SK-N-SH (cell line): ENCODE measurements at regions not wholly inside any gene's neighbourhood (a gene's known extent, or its start where the extent isn't known, plus 50 kb on each side); places are given as distances from the start of the nearest gene placed in this dataset.

Experiments
- CTCF ChIA-PET: fragments of 300-600, 350-600 bp; formaldehyde crosslinking; extraction: SDS; loops from one replicate; lab custom pipeline; 2021; lab: Yijun Ruan, JAX
- POLR2A ChIA-PET: fragments of 350-600 bp; sonication (Branson Sonifier 250); formaldehyde crosslinking; extraction: SDS; loops from one replicate; lab custom pipeline; 2020; ENCODE audit warnings: antibody characterized with exemption, inconsistent platforms; lab: Yijun Ruan, JAX
- DNase-seq: peaks from one replicate; pipeline ENCODE4 v3.0.0; 2012
- H2AFZ ChIP-seq: fragments of 200-600 bp; sonication (generic); 2 replicates; pipeline ENCODE4 v1.8.1; 2016; ENCODE audit warnings: antibody characterized with exemption, mild to moderate bottlenecking, low read depth
- H3F3A ChIP-seq: fragments of 200-600 bp; sonication (generic); replicated peaks from 2 replicates; pipeline ENCODE3; 2016; ENCODE audit warnings: antibody characterized with exemption, mild to moderate bottlenecking; ENCODE audit not compliant: insufficient read depth
- H3K27ac ChIP-seq, 2 experiments: fragments of 200-500 bp in 1 of 2; fragments of 200-600 bp in 1 of 2; sonication (Bioruptor generic) in 1 of 2; sonication (generic), shearing (Covaris generic) in 1 of 2; 2 replicates each; pipeline versions ENCODE4 v1.5.1 to v1.6.1; 2014 to 2016; ENCODE audit warnings: low read depth in 2 of 2, inconsistent platforms in 1 of 2, low read length in 1 of 2, mild to moderate bottlenecking in 1 of 2, mixed read lengths in 1 of 2
- H3K27me3 ChIP-seq: fragments of 200-600 bp; sonication (generic), shearing (Covaris generic); 2 replicates; pipeline ENCODE4 v1.6.1; 2016; ENCODE audit warnings: mixed run types; ENCODE audit not compliant: insufficient read depth
- H3K36me3 ChIP-seq, 2 experiments: fragments of 200-500 bp in 1 of 2; fragments of 200-600 bp in 1 of 2; sonication (Bioruptor generic) in 1 of 2; sonication (generic) in 1 of 2; replicated peaks in 1 of 2; 2 replicates each; pipeline versions ENCODE3 to v1.5.1; 2014 to 2016; ENCODE audit warnings: low read length in 1 of 2, mild to moderate bottlenecking in 1 of 2; ENCODE audit not compliant: insufficient read depth in 2 of 2, control insufficient read depth in 1 of 2
- H3K4me1 ChIP-seq, 2 experiments: fragments of 200-500 bp in 1 of 2; fragments of 200-600 bp in 1 of 2; sonication (Bioruptor generic) in 1 of 2; sonication (generic), shearing (Covaris generic) in 1 of 2; 2 replicates each; pipeline versions ENCODE4 v1.5.1 to v1.6.1; 2014 to 2016; ENCODE audit warnings: low read depth in 1 of 2, low read length in 1 of 2, mixed run types in 1 of 2; ENCODE audit not compliant: insufficient read depth in 2 of 2, control insufficient read depth in 1 of 2
- H3K4me2 ChIP-seq: fragments of 200-600 bp; sonication (generic), shearing (Covaris generic); 2 replicates; pipeline ENCODE4 v1.6.1; 2017; ENCODE audit warnings: mixed run types
- H3K4me3 ChIP-seq, 2 experiments: fragments of 200-500 bp in 1 of 2; fragments of 200-600 bp in 1 of 2; sonication (Bioruptor generic) in 1 of 2; sonication (generic), shearing (Covaris generic) in 1 of 2; 2 replicates each; pipeline versions ENCODE4 v1.5.1 to v1.8.1; 2014 to 2016; ENCODE audit warnings: low read depth in 2 of 2, inconsistent platforms in 1 of 2, low read length in 1 of 2, mild to moderate bottlenecking in 1 of 2, mixed read lengths in 1 of 2, moderate library complexity in 1 of 2
- H3K79me2 ChIP-seq: fragments of 200-600 bp; sonication (generic); 2 replicates; pipeline ENCODE4 v1.8.1; 2017; ENCODE audit warnings: mild to moderate bottlenecking; ENCODE audit not compliant: insufficient read depth
- H3K9ac ChIP-seq: fragments of 200-600 bp; sonication (generic); 2 replicates; pipeline ENCODE4 v1.6.1; 2017; ENCODE audit warnings: mixed run types
- H3K9me2 ChIP-seq: fragments of 200-600 bp; sonication (generic); 2 replicates; pipeline ENCODE4 v1.6.1; 2017; ENCODE audit warnings: mixed run types
- H3K9me3 ChIP-seq: fragments of 200-600 bp; sonication (generic); 2 replicates; pipeline ENCODE4 v1.6.1; 2017; ENCODE audit warnings: mixed run types, mild to moderate bottlenecking, moderate library complexity
- H4K20me1 ChIP-seq: fragments of 200-600 bp; sonication (generic); 2 replicates; pipeline ENCODE4 v1.6.1; 2017; ENCODE audit warnings: mild to moderate bottlenecking, mixed run types; ENCODE audit not compliant: insufficient read depth
- ELF1 ChIP-seq: IDR thresholded peaks from 2 replicates; pipeline ENCODE4 v1.4.0; 2012
- EZH2phosphoT487 ChIP-seq: fragments of 200-600 bp; sonication (generic); IDR thresholded peaks from 2 replicates; pipeline ENCODE4 v1.6.1; 2017; ENCODE audit warnings: low read depth, mixed run types, mild to moderate bottlenecking, antibody characterized with exemption, moderate library complexity, borderline replicate concordance
- FOXJ3 ChIP-seq: sonication (generic); formaldehyde crosslinking; IDR thresholded peaks from 2 replicates; pipeline ENCODE4 v1.5.1; 2020; ENCODE audit warnings: mild to moderate bottlenecking, missing genetic modification reagents
- FOXM1 ChIP-seq: IDR thresholded peaks from 2 replicates; pipeline ENCODE4 v1.4.0; 2012; ENCODE audit warnings: low read depth, mild to moderate bottlenecking
- GABPA ChIP-seq: IDR thresholded peaks from 2 replicates; pipeline ENCODE4 v1.4.0; 2012; ENCODE audit warnings: low read depth, mild to moderate bottlenecking
- GATA2 ChIP-seq: sonication (generic); formaldehyde crosslinking; IDR thresholded peaks from 2 replicates; pipeline ENCODE4 v1.5.0; 2020; ENCODE audit warnings: mild to moderate bottlenecking, missing genetic modification reagents
- JUND ChIP-seq: IDR thresholded peaks from 2 replicates; pipeline ENCODE4 v1.4.0; 2012
- MXI1 ChIP-seq: IDR thresholded peaks from 2 replicates; pipeline ENCODE4 v1.6.1; 2012; ENCODE audit warnings: mild to moderate bottlenecking, low read depth, low read length, improper control_type of control experiment
- POLR2AphosphoS5 ChIP-seq: IDR thresholded peaks from 2 replicates; pipeline ENCODE4 v1.6.1; 2012; ENCODE audit warnings: low read depth, low read length
- RAD21 ChIP-seq: IDR thresholded peaks from 2 replicates; pipeline ENCODE4 v1.6.1; 2012; ENCODE audit warnings: mild to moderate bottlenecking, low read length
- RCOR1 ChIP-seq: fragments of 150-350 bp; IDR thresholded peaks from 2 replicates; pipeline ENCODE4 v1.6.1; 2017; ENCODE audit warnings: antibody characterized with exemption, low read length
- REST ChIP-seq: IDR thresholded peaks from 2 replicates; pipeline ENCODE4 v1.6.1; 2012; ENCODE audit warnings: mild to moderate bottlenecking, low read depth, low read length, moderate library complexity
- RFX5 ChIP-seq: IDR thresholded peaks from 2 replicates; pipeline ENCODE4 v1.6.1; 2012; ENCODE audit warnings: mild to moderate bottlenecking, improper control_type of control experiment, low read length
- SMC3 ChIP-seq: IDR thresholded peaks from 2 replicates; pipeline ENCODE4 v1.6.1; 2012; ENCODE audit warnings: low read depth, low read length, improper control_type of control experiment
- TAF1 ChIP-seq: IDR thresholded peaks from 2 replicates; pipeline ENCODE4 v1.6.1; 2012; ENCODE audit warnings: low read depth, mild to moderate bottlenecking, low read length, moderate library complexity, borderline replicate concordance
- USF1 ChIP-seq: IDR thresholded peaks from 2 replicates; pipeline ENCODE4 v1.4.0; 2012; ENCODE audit warnings: low read depth, borderline replicate concordance
- WGBS: methylation state at CpG from one replicate; pipeline ENCODE4 v1.1.6; 2017; ENCODE audit warnings: low lambda C conversion rate; 5-methylcytosine and 5-hydroxymethylcytosine counted together
- TF ChIP-seq, protein P1 (sequence below): IDR thresholded peaks from 2 replicates; pipeline ENCODE4 v1.4.0; 2012; ENCODE audit warnings: low read depth
- TF ChIP-seq, protein P2 (sequence below): IDR thresholded peaks from 2 replicates; pipeline ENCODE4; 2012
- TF ChIP-seq, protein P3 (sequence below): IDR thresholded peaks from 2 replicates; pipeline ENCODE4 v1.4.0; 2012; ENCODE audit warnings: low read depth, borderline replicate concordance

DNA sequence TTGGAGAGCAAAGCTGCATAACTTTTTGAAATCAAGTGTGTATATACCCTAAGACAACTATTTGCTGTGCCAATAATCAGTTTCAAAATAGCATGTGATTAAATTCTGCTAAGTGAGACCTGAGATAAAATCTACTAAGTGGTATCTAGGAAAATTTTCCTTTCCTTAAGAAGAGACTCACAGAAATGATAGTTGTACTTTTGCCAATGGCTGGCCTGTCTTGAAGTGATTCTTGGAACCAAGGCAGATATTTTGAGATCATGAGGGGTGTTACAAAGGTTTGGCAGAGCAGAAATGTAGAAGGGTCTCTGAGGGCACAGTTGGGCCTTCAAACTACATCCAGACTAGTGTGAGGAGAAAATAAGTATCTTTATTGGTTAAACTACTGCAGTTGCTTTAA is 902.6 kb upstream of the TENM4 start:
- Histone ChIP-seq H4K20me1 (no peaks in the 10 kb centered on the region), H3K4me2 (no peak overlapping the region), H3F3A (no peaks in the 10 kb centered on the region), H3K9me2 (no peaks in the 10 kb centered on the region), H3K27ac (no peak overlapping the region), H3K4me1 (no peaks in the 10 kb centered on the region; a peak in 1 of 4 replicates), H2AFZ (no peak overlapping the region)
- POLR2A ChIA-PET = no interaction called here
- no peak for TF ChIP-seq ELF1
- TF ChIP-seq, protein P1, sequence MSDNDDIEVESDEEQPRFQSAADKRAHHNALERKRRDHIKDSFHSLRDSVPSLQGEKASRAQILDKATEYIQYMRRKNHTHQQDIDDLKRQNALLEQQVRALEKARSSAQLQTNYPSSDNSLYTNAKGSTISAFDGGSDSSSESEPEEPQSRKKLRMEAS = no peak
- TF ChIP-seq JUND = no peak
- TF ChIP-seq MXI1 = no peak
- TF ChIP-seq RFX5 = no peak
- TF ChIP-seq GATA2 (CRISPR knock-in tag) = no peak
- TF ChIP-seq FOXJ3 (CRISPR knock-in tag) = no peak
- TF ChIP-seq REST = no peak
- no peak for TF ChIP-seq SMC3
- TF ChIP-seq, protein P2, sequence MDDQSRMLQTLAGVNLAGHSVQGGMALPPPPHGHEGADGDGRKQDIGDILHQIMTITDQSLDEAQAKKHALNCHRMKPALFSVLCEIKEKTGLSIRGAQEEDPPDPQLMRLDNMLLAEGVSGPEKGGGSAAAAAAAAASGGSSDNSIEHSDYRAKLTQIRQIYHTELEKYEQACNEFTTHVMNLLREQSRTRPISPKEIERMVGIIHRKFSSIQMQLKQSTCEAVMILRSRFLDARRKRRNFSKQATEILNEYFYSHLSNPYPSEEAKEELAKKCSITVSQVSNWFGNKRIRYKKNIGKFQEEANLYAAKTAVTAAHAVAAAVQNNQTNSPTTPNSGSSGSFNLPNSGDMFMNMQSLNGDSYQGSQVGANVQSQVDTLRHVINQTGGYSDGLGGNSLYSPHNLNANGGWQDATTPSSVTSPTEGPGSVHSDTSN = no peak
- TF ChIP-seq EZH2phosphoT487 = no peak
- TF ChIP-seq POLR2AphosphoS5 = no peak
- no peak for TF ChIP-seq FOXM1
- no peak for TF ChIP-seq GABPA
- TF ChIP-seq, all 33 proteins: peak for 0
- Histone ChIP-seq H3K27me3 (no peaks in the 10 kb centered on the region), H3K4me3 (no peak overlapping the region), H3K9ac (no peak overlapping the region), H3K79me2 (no peaks in the 10 kb centered on the region), H3K36me3 (no peaks in the 10 kb centered on the region), H3K9me3 (no peaks in the 10 kb centered on the region)
- CTCF ChIA-PET = no interaction called here
- DNase-seq = no peak

- no peak for DNase-seq
- no peaks in the 10 kb centered on the region for H3K9me2 ChIP-seq
- H3K4me3 ChIP-seq = no peak overlapping the region
- 32% methylated on average over 2 of the region's 2 CpGs for WGBS
- H3K4me2 ChIP-seq = no peak overlapping the region
- H3K9ac ChIP-seq = no peak overlapping the region
- no peak overlapping the region for H3K27ac ChIP-seq
- H3K79me2 ChIP-seq = no peaks in the 10 kb centered on the region
- no peaks in the 10 kb centered on the region for H3F3A ChIP-seq
- no peaks in the 10 kb centered on the region for H3K36me3 ChIP-seq
- H3K9me3 ChIP-seq = no peaks in the 10 kb centered on the region
- no peaks in the 10 kb centered on the region for H4K20me1 ChIP-seq
- no peaks in the 10 kb centered on the region for H3K27me3 ChIP-seq
- POLR2A ChIA-PET = no interaction called here
- CTCF ChIA-PET = no interaction called here
- H2AFZ ChIP-seq = no peak overlapping the region
- no peaks in the 10 kb centered on the region for H3K4me1 ChIP-seq
- TF ChIP-seq TAF1 (no peak), USF1 (no peak), REST (no peak), RCOR1 (no peak), RAD21 (no peak), RFX5 (no peak)
- TF ChIP-seq, protein P3, sequence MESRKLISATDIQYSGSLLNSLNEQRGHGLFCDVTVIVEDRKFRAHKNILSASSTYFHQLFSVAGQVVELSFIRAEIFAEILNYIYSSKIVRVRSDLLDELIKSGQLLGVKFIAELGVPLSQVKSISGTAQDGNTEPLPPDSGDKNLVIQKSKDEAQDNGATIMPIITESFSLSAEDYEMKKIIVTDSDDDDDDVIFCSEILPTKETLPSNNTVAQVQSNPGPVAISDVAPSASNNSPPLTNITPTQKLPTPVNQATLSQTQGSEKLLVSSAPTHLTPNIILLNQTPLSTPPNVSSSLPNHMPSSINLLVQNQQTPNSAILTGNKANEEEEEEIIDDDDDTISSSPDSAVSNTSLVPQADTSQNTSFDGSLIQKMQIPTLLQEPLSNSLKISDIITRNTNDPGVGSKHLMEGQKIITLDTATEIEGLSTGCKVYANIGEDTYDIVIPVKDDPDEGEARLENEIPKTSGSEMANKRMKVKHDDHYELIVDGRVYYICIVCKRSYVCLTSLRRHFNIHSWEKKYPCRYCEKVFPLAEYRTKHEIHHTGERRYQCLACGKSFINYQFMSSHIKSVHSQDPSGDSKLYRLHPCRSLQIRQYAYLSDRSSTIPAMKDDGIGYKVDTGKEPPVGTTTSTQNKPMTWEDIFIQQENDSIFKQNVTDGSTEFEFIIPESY = no peak
These were observed 897.4 kb upstream of the TENM4 start for GRCh38 chr11:80338231-80338630.
